GM23248 (cell line): ENCODE measurements at regions not wholly inside any gene's neighbourhood (a gene's known extent, or its start where the extent isn't known, plus 50 kb on each side); places are given as distances from the start of the nearest gene placed in this dataset.

Experiments
- DNase-seq: peaks from one replicate; pipeline ENCODE4 v3.0.0-alpha.2; 2015
- H2AFZ ChIP-seq: fragments of 200-600 bp; sonication (generic); 2 replicates; pipeline ENCODE4 v1.6.1; 2016; ENCODE audit warnings: antibody characterized with exemption
- H3F3A ChIP-seq: fragments of 200-600 bp; sonication (generic); 2 replicates; pipeline ENCODE4 v1.6.1; 2016; ENCODE audit warnings: mild to moderate bottlenecking, antibody characterized with exemption, mixed run types; ENCODE audit not compliant: insufficient read depth
- H3K27ac ChIP-seq: fragments of 200-600 bp; sonication (generic); 2 replicates; pipeline ENCODE4 v1.5.1; 2016; ENCODE audit warnings: mild to moderate bottlenecking
- H3K27me3 ChIP-seq: fragments of 200-600 bp; sonication (generic); replicated peaks from 2 replicates; pipeline ENCODE4 v1.6.1; 2016; ENCODE audit warnings: mild to moderate bottlenecking; ENCODE audit not compliant: insufficient read depth
- H3K36me3 ChIP-seq: fragments of 200-600 bp; sonication (generic); 2 replicates; pipeline ENCODE4 v1.6.1; 2016; ENCODE audit warnings: low read depth, mild to moderate bottlenecking
- H3K4me1 ChIP-seq: fragments of 200-600 bp; sonication (generic); 2 replicates; pipeline ENCODE4 v1.6.1; 2016; ENCODE audit warnings: mild to moderate bottlenecking; ENCODE audit not compliant: insufficient read depth
- H3K4me2 ChIP-seq: fragments of 200-600 bp; sonication (generic); one replicate; pipeline ENCODE4 v1.6.1; 2016; ENCODE audit warnings: mild to moderate bottlenecking; ENCODE audit not compliant: unreplicated experiment
- H3K4me3 ChIP-seq: fragments of 200-600 bp; sonication (generic); 2 replicates; pipeline ENCODE4 v1.5.1; 2016; ENCODE audit warnings: mild to moderate bottlenecking
- H3K79me2 ChIP-seq: fragments of 200-600 bp; sonication (generic); 2 replicates; pipeline ENCODE4 v1.6.1; 2016; ENCODE audit warnings: mild to moderate bottlenecking; ENCODE audit not compliant: insufficient read depth
- H3K9ac ChIP-seq: fragments of 200-600 bp; sonication (generic); 2 replicates; pipeline ENCODE4 v1.6.1; 2016; ENCODE audit warnings: mild to moderate bottlenecking
- H3K9me2 ChIP-seq: fragments of 200-600 bp; sonication (generic); 2 replicates; pipeline ENCODE4 v1.6.1; 2016; ENCODE audit warnings: mixed run types, mild to moderate bottlenecking, moderate library complexity; ENCODE audit not compliant: insufficient read depth
- H3K9me3 ChIP-seq: fragments of 200-600 bp; sonication (generic); one replicate; pipeline ENCODE4 v1.6.1; 2017; ENCODE audit warnings: low read depth
- H4K20me1 ChIP-seq: fragments of 200-600 bp; sonication (generic); 2 replicates; pipeline ENCODE4 v1.6.0; 2016; ENCODE audit not compliant: insufficient read depth
- EZH2 ChIP-seq: fragments of 200-600 bp; sonication (generic); IDR thresholded peaks from 2 replicates; pipeline ENCODE4 v1.6.1; 2018; ENCODE audit warnings: antibody characterized with exemption, mild to moderate bottlenecking; ENCODE audit not compliant: insufficient read depth, poor library complexity, severe bottlenecking
- EZH2phosphoT487 ChIP-seq: fragments of 200-600 bp; sonication (generic); IDR thresholded peaks from 2 replicates; pipeline ENCODE4 v1.6.1; 2018; ENCODE audit warnings: antibody characterized with exemption, moderate library complexity, mild to moderate bottlenecking, low read depth; ENCODE audit not compliant: insufficient read depth
- WGBS, 2 experiments: methylation state at CpG; one replicate each; pipeline ENCODE4 v1.1.6; 2015 to 2017; ENCODE audit warnings: low lambda C conversion rate in 2 of 2, low coverage in 1 of 2; ENCODE audit errors: missing lambda C conversion rate in 2 of 2; 5-methylcytosine and 5-hydroxymethylcytosine counted together
- in situ Hi-C: fragments of 300-500 bp; cut with MboI; formaldehyde crosslinking; loops from 2 replicates; pipeline ENCODE4 v1.15.0; 2020

DNA sequence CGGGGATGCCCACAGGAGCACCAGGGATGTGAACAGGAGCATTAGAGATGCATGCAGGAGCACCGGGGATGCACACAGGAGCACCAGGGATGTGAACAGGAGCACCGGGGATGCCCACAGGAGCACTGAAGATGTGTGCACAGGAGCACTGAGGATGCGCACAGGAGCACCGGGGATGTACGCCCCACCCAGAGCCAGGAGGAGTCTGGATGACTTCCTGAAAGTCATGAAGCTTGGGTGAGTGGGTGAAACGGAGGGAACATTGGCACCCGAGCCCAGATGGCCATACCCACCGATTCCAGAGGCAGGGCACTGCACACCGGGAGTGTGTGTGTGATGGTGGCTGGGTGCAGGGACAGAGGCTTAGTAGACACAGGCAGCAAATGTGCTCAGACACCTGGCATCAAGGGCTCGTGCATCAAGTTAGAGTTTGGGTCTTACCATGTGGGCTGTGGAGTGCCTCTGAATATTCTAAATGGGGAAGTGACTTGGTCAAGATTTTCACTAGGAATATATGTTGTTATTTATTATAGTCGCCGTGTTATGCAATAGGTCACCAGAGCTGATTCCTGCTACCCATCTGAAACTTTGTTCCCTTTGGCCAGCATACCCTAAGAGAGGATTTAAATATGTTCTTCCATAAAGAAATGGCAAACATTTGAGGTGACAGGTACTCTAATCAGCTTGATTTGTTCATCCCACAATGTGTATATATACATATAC, 365.8 kb upstream of the MYT1L start:
- H3K9me3 ChIP-seq, result no peaks in the 10 kb centered on the region
- no peak overlapping the region for H2AFZ ChIP-seq
- no peaks in the 10 kb centered on the region for H3F3A ChIP-seq
- H3K9ac ChIP-seq, result no peak overlapping the region
- no peak for TF ChIP-seq EZH2
- no peak for TF ChIP-seq EZH2phosphoT487
- no peak overlapping the region for H3K4me3 ChIP-seq
- DNase-seq, result no peak
- 46 to 47% methylated on average over 13 of the region's 13 CpGs for WGBS, 2 experiments
- H3K4me2 ChIP-seq, result no peak overlapping the region
- H3K4me1 ChIP-seq, result no peaks in the 10 kb centered on the region
- no peaks in the 10 kb centered on the region for H3K27me3 ChIP-seq
- no peaks in the 10 kb centered on the region for H3K79me2 ChIP-seq
- H4K20me1 ChIP-seq, result no peaks in the 10 kb centered on the region
- in situ Hi-C loops, result no loop called here
- no peak overlapping the region for H3K27ac ChIP-seq
- H3K9me2 ChIP-seq, result no peaks in the 10 kb centered on the region
- no peaks in the 10 kb centered on the region for H3K36me3 ChIP-seq

- Histone ChIP-seq H4K20me1 (no peaks in the 10 kb centered on the region), H3K27ac (no peak overlapping the region), H3F3A (no peaks in the 10 kb centered on the region), H3K9me3 (no peaks in the 10 kb centered on the region), H3K27me3 (no peaks in the 10 kb centered on the region), H2AFZ (no peak overlapping the region), H3K79me2 (no peaks in the 10 kb centered on the region), H3K4me3 (no peak overlapping the region), H3K9ac (no peak overlapping the region), H3K4me1 (no peaks in the 10 kb centered on the region), H3K36me3 (no peaks in the 10 kb centered on the region), H3K4me2 (no peak overlapping the region), H3K9me2 (no peaks in the 10 kb centered on the region)
- no peak for TF ChIP-seq EZH2
- TF ChIP-seq EZH2phosphoT487, result no peak
- 33 to 47% methylated on average over 5 of the region's 5 CpGs for WGBS, 2 experiments
- in situ Hi-C loops, result no loop called here
- no peak for DNase-seq
These were observed 365.2 kb upstream of the MYT1L start for GRCh38 chr2:2696325-2696724.

DNA sequence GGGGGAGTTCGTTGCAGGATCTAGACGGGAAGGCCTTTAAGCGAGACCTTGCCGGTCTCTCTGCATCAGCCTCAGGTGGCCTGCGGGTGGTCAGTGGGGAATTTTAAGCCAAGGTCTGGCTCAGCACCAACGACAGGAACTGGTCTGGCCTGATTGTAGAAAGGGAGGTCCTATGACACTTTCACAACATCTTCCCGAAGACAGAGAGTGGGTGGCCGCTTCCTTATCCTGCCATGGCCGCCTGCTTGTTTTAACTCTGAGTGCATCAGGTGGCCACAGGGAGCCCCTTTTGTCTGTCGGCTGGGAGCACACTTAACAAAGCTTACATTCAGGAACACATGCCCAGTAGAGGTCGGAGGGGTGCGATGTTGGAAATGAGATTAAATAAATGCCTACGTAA, 363.7 kb upstream of the MYT1L start:
- DNase-seq, result no peak
- H2AFZ ChIP-seq, result no peak overlapping the region
- H3K4me1 ChIP-seq, result no peaks in the 10 kb centered on the region
- in situ Hi-C loops, result no loop called here
- H3K27me3 ChIP-seq, result no peaks in the 10 kb centered on the region
- H3K9me2 ChIP-seq, result no peaks in the 10 kb centered on the region
- no peaks in the 10 kb centered on the region for H3K9me3 ChIP-seq
- WGBS, 2 experiments, result 39 to 41% methylated on average over 13 of the region's 13 CpGs
- no peaks in the 10 kb centered on the region for H3K79me2 ChIP-seq
- no peak overlapping the region for H3K9ac ChIP-seq
- H3K36me3 ChIP-seq, result no peaks in the 10 kb centered on the region
- TF ChIP-seq EZH2 (no peak), EZH2phosphoT487 (no peak)
- H3K4me2 ChIP-seq, result no peak overlapping the region
- H3K4me3 ChIP-seq, result no peak overlapping the region
- H3F3A ChIP-seq, result no peaks in the 10 kb centered on the region
- H4K20me1 ChIP-seq, result no peaks in the 10 kb centered on the region
- H3K27ac ChIP-seq, result no peak overlapping the region

DNA sequence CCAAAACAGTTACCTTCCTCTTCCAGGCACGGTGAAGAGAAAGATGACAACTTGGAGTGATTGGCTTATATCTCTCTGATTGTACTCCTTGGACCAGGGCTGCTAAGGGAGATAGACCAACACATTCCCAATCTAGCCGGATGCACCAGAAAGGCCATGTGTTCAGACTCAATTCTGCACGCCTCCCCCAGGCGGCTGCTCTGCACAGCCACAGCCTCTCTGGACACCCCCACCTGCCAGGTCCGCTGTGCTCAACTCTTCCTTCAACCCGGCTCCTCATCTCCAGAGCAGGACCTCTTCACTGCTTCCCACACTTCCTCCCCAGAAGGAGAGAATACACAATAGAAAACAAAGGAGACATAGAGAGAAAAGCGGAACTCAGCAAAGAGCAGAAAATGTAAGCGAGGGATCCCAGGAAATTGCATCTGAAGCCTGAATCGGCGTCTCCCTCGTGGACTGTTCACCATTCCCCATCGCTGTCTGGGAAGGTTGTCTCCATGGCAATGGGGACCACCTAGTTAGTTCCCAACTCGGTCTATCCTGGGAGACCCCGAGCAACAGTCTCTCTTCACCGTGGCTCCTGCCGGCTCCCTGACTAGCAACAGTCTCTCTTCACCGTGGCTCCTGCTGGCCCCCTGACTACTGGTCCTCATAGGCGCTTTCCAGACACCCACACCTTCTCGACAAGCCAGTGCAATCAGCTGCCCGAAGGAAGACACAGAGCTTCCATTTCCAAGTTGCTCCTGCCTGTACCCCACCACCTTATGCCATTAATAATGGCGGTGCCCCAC, 361.7 kb upstream of the MYT1L start:
- WGBS, 2 experiments, result 41 to 44% methylated on average over 21 of the region's 21 CpGs
- no peak overlapping the region for H3K27ac ChIP-seq
- H3F3A ChIP-seq, result no peaks in the 10 kb centered on the region
- no peaks in the 10 kb centered on the region for H3K27me3 ChIP-seq
- no peaks in the 10 kb centered on the region for H3K9me2 ChIP-seq
- TF ChIP-seq EZH2 (no peak), EZH2phosphoT487 (no peak)
- H3K4me3 ChIP-seq, result no peak overlapping the region
- DNase-seq, result no peak
- in situ Hi-C loops, result no loop called here
- H2AFZ ChIP-seq, result no peak overlapping the region
- H3K4me1 ChIP-seq, result no peaks in the 10 kb centered on the region
- no peak overlapping the region for H3K4me2 ChIP-seq
- no peaks in the 10 kb centered on the region for H3K36me3 ChIP-seq
- H3K9me3 ChIP-seq, result no peaks in the 10 kb centered on the region
- H3K79me2 ChIP-seq, result no peaks in the 10 kb centered on the region
- no peak overlapping the region for H3K9ac ChIP-seq
- H4K20me1 ChIP-seq, result no peaks in the 10 kb centered on the region
